B cell (primary cell): ENCODE measurements at regions not wholly inside any gene's neighbourhood (a gene's known extent, or its start where the extent isn't known, plus 50 kb on each side); places are given as distances from the start of the nearest gene placed in this dataset.

Experiments
- CTCF ChIP-seq: fragments of 200-600 bp; IDR thresholded peaks from one replicate; pipeline ENCODE4 v1.8.0; 2022; ENCODE audit warnings: antibody characterized with exemption, mild to moderate bottlenecking
- EZH2 ChIP-seq: IDR thresholded peaks from 2 replicates; pipeline ENCODE4 v1.6.1; 2012; ENCODE audit warnings: borderline replicate concordance, low read depth, mild to moderate bottlenecking, moderate library complexity, low read length; ENCODE audit not compliant: insufficient read depth, poor library complexity, severe bottlenecking

- TF ChIP-seq CTCF = no peak
- TF ChIP-seq EZH2 = no peak
Measured at GRCh38 chr14:98726585-98727405, 545.2 kb downstream of the BCL11B start.
